Activated gamma-delta T cell treated with Interleukin-2 at 50 U/mL for 16 hours (primary cell): ENCODE measurements at regions not wholly inside any gene's neighbourhood (a gene's known extent, or its start where the extent isn't known, plus 50 kb on each side); places are given as distances from the start of the nearest gene placed in this dataset.

Source experiments
- DNase-seq: peaks from one replicate; pipeline ENCODE4 v3.0.0-alpha.2; 2020

DNA sequence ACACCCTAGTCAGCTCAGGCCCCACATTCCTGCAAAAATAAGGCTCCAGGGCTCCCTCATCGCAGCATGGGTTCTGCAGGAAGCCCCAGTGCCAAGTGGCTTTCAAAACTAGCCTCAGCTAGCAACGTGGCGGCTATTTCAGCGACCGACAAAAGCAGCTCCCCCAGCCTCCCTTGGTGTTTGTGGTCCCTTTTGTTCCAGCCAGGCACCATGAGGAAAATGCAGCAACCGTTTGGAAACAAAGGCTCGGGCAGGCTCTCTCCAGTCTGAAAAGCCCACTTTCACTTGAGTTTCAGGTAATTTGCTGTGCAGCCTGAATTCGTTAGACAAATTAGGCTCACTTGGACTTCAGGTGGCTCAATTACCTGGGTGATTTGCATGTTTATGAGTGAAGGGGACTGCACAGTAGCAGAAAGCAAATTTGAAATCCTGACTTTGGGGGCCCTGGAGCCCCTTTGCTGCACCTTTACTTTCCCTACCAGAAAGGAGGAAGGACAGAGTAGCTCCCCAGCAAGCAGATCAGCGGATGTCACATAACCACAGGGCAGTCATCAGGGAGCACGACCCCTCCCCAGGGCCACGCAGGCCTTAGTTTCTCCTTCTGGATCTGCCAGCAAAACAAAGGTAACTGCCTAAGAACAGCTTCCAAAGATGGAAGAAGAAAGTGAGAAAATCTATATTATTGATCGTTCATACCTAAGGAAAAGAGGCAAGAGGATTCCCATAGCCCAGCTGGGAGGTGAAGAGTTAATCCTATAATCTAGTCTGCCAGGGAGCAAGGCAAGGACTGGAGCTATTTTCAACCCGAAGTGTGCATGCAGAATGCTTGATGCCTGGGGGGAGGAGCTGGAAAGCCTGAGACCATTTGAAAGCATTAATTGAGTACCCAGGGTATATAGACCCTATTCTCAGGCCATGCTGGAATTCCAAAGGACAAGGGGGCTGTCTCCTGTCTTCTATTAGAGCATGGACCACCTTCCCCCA, 143.1 kb upstream of the SDK2 start:
- no peak for DNase-seq

DNA sequence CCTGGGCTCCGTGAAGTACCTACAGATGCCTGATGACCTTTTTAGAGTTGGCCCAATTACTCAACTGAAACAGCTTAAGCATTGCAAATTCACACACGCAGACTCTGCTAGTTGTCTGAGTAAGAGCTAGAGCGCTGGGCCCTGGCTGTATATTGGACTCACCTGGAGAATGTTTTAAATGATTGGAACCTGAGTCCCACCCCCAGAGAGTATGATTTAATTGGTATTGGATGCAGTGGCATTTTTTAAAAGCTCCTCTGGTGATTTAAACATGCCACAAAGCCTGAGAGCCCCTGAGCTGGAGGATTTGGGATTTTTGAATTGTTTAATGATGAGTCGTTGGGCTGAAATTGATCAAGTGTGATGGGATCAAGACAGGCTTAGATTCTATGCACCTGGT, 143.9 kb upstream of the SDK2 start:
- DNase-seq = no peak

DNA sequence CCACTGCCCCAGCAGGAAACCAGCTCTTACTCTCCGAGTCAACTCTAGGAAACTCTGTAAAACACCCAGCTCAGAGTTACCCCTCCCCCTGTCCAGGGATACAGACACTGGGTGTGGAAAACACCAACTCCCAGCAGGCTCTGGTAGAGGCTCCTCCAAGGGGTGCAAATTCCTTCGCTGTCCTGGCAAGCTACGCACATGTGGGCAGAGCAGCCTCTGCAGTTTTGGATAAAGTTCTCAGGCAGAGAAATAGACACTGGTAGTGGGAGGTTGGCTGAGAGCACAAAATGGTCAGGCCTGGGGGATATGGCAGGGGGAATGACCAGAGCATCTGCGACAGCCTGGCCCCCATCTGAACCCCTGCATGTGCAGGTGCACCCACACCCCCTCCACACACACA, 146.9 kb upstream of the SDK2 start:
- DNase-seq = no peak

DNA sequence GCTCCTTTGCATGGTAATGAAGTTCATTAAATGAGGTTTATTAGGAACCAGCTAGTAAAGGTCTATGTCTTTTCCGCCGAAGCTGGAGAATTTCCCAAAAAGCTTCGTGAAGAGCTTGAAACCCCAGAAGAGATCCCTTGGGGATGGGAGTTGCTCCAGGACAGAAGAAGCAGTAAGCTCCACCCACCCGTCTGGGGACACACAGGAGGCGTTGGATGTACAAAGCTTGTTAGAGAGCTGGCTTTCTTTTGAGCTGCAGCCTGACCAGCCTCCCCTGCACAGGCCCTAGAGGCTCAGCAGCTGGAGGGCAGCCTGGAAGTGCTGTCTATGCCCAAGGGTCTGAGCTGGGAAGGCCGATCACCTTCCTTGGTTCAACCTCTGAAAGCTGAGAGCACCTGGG, 147.4 kb upstream of the SDK2 start:
- no peak for DNase-seq

DNA sequence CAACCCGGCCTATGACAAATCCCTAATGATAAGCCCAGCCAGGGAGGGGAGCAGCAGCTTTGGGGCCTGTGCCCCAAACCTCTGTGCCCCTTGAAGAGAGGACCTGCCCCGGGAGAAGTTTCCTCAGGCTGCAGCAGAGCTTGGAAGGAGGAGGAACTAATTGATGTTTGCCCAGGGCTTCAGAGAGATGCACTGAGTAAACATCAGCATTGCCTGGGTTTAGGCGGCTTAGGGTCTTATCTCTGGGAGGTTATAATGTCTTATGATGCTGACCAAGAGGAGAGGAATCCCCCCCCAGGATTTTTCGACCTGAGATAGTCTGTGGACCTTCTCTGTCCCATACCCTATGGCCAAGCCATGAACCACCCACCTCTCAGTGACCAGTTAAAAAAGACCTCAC, 148.7 kb upstream of the SDK2 start:
- no peak for DNase-seq

DNA sequence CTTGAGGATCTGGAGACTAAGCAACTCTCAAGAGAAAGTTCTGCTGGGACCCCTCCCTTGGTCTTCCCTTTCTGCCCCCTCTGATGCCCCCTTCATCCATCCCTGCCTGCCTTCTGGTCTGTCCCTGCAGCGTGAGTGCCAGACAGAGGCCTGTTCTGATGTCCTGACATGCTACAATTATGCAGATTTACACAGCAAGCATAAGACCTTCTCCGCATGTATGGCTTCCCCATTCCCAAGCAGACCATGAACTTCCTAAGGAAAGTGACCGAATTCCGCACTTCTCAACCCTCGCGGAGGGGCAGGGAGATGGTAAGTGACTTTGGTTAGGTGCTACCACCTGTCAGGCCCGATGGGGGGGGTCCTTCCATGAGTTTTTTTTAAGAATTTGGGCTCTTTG, 150.1 kb upstream of the SDK2 start:
- no peak for DNase-seq

DNA sequence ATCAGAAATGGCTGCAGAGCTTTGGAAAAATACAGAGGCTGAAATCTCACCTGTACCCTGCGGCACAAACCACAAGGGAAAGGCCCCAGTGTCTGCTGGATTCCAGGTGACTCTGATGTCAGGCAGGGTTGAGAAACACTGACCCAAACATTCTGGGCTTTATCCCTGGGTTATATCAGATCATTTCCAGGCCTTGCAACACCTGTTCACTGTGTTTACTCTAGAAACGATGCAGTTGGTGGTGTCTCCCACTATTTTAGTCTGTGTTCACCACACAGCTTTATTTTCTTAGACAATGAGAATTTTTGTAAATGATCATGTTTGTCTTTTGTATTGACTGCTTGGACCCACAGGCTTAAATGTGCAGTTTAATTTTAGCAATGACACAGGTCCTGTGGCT, 151.5 kb upstream of the SDK2 start:
- no peak for DNase-seq

DNA sequence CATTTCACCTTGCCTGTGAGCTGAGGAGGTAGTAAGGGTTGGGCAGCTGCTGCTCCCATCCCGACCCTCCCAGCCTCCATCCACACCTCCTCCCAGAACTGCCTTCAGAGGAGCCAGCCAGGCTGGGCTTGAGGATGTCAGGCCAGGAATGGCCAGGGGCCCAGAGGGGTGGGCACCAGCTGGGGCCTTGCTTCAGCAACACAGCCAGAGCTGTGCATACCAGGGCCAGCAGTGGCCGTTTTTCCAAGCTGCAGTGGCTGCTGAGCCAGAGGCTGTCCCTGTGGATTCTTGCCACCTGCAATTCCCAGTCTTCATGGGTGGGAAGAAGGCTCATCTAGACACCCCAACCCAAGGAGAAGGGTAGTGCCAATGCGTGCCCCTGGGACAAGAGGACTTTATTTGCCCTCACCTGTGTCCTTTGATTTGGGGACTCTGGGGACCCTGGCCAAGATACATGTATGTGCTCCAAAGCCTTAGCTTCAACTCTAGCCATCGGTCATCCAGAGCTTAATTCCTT, 153.4 kb upstream of the SDK2 start:
- no peak for DNase-seq

DNA sequence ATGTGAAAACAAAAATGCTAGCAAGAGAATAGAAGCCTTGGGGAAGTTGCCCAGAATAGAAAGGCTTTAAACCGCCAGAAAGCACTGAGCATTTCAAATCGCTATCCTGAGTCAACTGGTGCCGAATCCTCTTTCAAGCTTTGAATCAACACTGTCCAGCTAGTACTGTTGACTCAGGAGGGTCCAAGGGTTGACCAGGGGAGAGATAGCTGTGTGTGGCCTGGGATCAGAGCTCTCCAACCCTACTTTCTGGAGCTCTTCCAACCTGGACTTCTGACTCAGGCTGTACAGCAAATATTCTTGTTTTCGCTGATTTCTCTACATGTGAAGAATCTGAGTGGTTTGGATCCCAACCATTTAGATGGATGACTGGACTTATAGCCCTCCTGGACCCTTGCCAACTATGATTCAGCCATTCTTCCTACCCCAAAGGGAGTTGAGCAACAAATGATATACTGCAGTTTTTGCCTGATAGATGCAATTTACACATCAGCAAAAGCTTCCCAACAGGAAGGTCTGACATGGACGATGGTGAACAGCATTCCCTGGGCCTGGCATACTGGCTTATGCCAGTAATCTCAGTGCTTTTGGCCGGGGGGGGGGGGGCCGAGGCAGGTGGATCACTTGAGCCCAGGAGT, 154.0 kb upstream of the SDK2 start:
- no peak for DNase-seq

DNA sequence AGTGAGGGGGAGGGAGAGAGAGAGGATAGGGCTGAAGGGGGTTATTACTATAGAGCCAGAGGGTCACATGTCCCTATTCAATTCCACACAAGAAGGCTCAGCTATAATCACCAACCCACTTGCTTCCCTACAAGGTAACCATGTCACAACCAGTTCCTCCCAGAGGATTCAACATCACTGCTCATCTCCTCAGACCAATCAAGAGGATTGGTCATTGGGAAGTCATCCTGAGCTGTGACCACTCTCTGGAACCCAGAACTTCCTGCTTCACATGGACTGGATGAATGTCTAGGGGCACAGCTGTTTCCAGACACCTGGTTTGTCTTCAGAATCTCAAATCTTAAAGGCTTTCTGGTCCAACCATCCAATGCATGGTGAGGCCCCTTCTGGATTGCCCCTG, 154.9 kb upstream of the SDK2 start:
- no peak for DNase-seq

DNA sequence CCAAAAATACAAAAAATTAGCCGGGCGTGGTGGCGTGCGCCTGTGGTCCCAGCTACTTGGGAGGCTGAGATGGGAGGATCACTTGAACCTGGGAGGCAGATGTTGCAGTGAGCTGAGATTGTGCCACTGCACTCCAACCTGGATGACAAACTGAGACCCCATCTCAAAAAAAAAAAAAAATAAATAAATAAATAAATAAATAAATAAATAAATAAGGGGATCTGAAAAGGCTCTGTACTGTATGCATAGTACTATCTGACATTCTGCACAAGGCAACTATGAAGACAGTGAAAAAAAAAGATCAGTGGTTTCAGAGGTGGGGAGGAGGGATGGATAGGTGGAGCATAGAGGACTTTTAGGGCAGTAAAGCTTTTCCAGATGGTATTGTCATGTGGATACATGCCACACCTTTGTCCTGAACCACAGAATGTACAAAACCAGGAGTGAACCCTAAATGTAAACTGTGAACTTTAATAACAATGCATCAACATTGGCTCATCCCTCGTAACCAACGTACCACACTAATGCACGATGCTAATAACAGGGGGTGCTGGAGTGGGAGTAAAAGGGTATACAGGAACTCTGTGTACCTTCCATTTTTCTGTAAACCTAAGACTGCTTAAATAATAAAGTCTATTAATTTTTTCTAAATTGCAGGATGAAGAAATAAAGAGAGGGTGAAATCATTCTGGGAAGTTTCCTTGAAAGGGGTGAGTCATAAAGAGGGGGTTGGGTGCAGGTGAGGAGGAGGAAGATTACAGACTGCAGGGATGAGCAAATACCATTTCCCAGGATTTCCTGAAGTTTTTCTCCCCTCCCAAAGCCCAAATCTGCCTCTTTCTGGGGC, 155.8 kb upstream of the SDK2 start:
- DNase-seq = no peak

DNA sequence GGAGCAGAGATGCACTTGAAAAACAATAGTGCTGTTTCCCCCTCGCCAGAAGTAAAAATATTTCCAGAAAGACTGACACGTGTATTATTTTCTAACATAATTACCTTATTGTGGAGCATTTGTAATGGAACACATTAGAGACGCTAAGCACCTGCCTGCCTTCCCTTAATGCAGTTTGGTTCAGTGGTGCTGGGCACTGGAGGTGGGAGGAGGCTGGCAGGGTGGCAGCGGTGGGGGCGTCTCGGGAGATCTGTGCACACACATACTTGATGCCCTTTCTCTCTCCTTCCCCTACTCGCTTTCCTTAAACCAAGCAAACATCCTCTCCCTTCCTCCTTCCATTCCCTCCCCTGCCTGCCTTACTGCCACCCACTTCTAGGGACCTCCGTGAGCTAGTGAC, 156.6 kb upstream of the SDK2 start:
- DNase-seq = no peak

DNA sequence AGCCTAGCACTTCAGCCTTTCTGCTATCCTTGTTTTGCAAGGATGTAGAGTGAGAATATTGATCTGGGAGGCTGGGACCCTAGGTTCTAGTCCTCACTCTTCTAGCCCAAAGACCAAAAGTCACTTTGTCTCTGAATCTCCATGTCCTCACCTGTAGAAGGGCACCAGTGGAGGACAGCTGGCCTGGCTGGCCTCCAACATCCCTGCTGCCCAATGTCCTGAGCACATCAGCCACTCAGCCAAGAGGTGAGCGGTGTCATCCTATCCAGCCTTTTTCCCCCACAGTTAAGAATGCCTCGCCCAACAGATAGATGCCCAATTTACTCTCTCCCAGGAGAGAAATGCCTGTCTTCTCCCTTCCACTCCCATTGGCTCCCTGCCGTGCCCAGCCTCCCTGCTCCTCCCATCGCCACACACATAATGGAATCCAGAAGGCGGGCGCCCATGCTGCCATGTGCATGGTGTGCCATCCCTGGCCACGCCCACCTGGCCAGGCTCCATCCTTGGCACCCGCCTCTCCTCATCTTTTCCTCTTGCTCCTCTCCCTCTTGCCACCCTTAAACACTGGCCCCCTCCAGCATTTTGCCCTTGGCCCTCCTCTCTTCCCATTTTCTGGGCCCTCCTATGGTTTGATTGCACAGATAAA, 157.3 kb upstream of the SDK2 start:
- DNase-seq = no peak

DNA sequence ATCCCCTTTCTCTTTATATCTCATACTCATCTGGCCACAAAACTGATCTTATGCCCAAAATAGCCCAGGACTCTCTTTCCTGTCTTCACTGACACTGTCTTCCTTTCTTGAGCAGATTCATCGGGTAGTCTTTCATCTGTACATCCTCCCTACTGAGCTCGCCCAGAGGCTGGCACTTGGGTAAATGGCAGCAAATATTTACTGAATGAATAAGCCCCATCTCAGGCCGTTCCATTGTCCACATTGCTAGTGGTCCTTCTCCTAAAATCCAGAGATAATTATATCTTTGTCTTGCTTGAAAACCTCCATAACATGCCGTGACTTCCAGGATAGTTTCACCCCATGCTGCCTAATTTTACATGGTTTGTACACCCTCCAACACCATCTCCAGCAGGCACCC, 158.1 kb upstream of the SDK2 start:
- DNase-seq = no peak

DNA sequence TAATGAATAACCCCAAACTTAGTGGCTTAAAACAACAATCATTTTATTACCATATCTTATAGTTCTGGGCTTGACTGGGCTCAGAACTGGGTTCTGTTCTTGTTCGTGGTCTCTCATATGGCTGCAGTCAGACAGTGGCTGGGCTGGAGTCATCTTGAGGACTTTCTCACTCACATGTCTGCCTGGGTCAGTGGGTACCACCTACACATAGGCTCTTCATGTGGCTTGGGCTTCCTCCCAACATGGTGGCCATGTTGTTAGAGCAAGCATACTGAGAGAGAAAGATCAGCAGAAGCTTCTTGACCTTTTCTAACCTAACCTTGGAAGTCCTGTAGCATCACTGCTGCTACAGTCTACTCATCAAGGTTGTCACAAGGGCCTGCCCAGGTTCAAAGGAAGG, 158.6 kb upstream of the SDK2 start:
- no peak for DNase-seq

DNA sequence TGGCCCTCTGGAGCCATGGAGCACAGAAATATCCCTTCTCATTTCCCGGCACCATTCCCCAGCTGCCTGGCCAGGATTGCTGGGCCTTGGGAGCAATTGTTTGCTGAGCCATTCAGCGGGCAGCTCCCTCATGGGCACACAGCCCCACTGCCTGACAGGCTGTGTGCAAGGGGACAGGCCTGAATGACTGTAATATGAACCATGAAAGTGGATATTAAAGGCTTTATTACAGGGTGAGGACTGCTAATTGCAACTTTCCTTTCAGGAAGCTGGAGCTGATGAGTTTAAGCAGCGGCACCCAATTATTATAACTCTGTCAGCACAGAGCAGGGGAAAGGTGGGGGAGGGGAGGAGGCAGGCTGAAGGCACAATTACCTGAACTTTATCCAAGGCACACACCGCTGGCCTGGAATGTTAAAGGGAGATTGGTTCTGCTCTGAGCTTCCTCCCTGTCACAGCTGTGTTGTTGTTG, 159.8 kb upstream of the SDK2 start:
- no peak for DNase-seq

DNA sequence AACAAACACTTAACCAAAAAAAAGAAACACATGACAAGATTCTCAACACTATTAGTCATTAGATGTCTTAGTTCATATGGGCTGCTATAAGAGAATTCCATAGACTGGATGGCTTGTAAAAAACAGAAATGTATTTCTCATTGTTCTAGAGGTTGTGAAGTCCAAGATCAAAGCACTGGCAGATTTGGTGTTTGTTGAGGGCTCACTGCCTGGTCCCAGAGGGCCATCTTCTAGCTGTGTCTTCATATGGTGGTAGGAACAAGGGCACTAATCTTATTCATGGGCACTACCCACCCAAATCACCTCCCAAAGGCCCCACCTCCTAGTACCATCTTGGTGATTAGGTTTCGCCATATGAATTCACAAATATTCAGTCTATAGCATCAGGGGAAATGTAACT, 162.5 kb upstream of the SDK2 start:
- DNase-seq = no peak

DNA sequence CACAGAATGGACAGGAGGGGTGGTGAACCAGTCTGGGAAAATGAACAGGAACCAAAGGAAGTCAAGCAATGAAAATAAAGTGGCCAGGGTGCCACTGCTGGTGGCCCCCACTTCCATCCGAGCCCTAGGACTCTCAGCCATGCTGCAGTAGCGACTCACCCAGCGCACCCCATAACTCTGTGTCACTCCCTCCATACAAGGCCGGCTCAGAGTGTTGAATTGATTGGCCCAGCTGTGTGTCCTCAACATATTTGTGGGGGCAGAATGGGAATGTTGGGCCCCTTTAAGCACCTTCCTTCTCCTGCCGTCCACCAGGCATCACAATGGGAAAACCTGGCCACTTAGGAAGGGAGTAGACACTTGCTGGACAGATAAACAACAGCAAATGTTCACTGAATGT, 169.0 kb upstream of the SDK2 start:
- DNase-seq = no peak

DNA sequence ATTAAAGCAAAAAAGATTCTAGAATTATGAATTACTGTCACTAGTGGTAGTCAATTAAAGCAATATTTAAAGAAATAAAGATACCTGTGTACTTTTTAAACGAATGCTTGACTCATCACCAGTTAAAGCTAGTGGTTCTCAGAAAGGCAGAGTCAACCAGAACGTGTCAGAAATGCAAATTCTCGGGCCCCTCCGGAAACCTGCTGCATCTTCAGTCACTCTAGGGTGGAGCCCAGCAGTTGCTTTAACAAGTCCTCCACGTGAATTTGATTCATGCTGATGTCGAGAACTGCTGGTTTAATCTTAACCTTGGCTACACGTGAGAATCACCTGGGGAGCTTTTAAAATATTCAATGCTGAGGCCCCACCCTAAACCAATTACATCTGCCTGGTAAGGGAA, 169.8 kb upstream of the SDK2 start:
- no peak for DNase-seq

DNA sequence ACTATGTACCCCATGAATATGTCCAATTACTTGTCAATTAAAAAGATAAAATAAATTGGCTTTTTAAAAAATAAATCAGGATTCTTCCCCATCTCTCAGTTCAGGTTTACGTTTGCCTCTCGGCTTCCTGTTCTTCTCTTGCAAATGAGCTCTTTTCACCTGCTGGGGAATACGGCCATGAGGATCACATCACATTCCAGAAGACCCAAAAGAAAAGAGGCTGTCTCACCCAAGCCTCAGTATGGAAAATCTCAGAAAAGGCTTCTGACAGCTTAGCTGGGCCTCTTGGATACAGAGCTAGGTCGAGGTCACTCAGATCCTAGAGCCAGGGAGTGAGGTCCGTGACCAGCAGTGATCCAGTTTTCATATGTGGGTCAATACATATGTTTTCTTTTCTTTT, 171.2 kb upstream of the SDK2 start:
- DNase-seq = no peak

DNA sequence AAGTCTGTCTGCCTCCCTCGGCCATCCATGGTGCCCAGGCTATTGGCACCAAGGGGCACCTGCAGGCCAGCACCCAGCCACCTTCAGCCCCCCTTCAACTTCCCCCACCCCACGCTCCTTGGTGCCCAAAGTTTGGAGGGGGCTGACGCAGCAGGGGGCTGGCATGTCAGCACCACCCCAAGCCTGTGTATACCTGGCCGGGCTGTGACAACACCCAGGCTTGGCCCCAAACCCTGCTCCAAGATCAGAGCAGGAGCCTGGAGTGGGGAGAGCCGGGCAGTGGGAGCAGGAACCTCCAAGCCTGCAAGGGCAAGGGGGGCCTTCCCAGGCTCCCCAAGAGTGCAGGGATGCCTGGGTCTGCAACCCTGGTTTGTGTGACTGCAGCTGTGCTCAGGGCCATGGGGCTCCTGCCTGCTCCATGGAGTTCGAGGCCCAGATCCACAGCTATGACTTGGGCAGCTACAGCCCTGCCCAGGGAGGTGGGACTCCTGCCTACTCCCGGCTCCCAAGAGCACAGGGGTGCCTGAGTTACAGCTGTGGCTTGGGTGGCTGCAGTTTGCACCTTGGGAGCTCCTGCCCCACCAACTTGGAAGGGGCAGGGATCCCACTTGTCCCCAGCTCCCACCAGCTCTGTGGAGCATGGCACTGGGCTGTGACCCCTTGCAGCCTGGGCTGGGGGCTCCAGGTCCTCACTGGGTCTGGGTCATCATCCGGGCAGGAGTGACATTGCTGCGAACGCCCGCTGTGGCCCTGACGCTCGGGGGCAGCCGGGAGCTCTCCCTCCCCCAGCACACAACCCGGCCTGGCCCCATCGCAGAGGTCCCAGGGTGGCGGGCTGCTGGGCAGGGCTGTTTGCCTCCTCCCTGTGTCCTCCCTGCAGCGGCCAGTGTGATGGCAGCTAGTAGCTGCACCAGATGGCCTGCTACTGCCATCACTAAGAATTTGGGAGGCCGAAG, 175.5 kb upstream of the SDK2 start:
- DNase-seq = no peak
